HG03039 (cell line): ENCODE measurements at regions not wholly inside any gene's neighbourhood (a gene's known extent, or its start where the extent isn't known, plus 50 kb on each side); places are given as distances from the start of the nearest gene placed in this dataset.

ENCODE experiments used
- ATAC-seq: cut with Tn5 transposase; IDR thresholded peaks from one replicate; pipeline ENCODE4 v1.9.1; 2021; ENCODE audit warnings: mild to moderate bottlenecking, moderate library complexity; ENCODE audit not compliant: unreplicated experiment

GRCh38 chr13:22112956-22113745 lies 442.3 kb downstream of the FGF9 start:
- no peak for ATAC-seq

DNA sequence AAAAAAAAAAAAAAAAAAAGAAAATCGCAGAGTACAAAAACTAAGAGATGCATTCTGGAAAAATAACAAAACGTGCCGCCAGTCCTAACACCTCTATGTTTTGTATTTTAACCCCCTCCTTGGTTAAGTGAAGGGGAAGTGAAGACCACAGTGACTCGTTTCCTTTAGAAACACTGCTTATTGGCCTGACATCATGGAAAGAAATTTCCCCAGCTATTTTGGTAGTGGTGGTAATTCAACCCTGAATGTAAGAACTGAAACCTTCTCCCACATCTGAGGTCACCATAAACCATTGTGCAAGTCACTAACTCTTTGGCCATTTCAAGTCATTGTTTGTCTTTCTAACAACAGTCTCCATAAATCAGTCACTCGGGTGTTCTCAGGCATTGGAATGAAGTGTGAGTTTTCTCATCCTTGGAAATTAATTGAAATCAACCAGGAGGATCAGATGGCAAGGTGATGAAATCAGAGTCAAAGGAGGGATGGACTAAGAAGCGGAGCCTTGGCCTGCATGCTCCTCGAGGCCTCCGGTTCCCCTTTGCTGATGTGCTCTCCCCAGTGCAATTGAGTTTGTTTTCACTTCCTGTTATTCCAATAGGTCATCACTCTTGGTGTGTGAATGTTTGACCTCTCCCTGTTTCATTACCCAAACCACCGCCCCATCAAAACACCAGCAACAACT lies 443.9 kb downstream of the FGF9 start:
- ATAC-seq: peak; percentile 85

- no peak for ATAC-seq
Measured at GRCh38 chr13:22118158-22118557, 447.3 kb downstream of the FGF9 start.

DNA sequence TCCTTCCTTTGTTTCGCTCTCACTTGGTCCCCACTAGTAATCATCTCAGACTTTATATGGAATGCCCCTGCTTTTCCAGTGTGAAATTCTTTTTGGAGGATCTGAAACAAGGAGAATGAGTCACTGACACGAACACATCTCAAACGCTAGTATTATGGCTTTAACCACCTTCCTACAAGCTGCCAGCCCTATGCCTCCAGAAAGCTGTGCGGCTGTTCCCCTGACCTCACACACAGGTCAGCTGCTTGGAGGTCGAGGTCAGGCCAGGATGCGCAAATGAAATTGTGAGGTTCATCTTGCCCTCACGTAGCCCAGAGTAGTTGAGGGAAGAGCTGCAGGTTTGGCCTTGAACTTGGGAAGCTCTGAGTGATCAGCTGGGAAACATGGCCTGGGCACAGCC lies 449.8 kb downstream of the FGF9 start:
- no peak for ATAC-seq

GRCh38 chr13:22121146-22121739 lies 450.4 kb downstream of the FGF9 start:
- ATAC-seq: peak; percentile 43

GRCh38 chr13:22126433-22127021 lies 455.7 kb downstream of the FGF9 start:
- peak; percentile 95 for ATAC-seq

DNA sequence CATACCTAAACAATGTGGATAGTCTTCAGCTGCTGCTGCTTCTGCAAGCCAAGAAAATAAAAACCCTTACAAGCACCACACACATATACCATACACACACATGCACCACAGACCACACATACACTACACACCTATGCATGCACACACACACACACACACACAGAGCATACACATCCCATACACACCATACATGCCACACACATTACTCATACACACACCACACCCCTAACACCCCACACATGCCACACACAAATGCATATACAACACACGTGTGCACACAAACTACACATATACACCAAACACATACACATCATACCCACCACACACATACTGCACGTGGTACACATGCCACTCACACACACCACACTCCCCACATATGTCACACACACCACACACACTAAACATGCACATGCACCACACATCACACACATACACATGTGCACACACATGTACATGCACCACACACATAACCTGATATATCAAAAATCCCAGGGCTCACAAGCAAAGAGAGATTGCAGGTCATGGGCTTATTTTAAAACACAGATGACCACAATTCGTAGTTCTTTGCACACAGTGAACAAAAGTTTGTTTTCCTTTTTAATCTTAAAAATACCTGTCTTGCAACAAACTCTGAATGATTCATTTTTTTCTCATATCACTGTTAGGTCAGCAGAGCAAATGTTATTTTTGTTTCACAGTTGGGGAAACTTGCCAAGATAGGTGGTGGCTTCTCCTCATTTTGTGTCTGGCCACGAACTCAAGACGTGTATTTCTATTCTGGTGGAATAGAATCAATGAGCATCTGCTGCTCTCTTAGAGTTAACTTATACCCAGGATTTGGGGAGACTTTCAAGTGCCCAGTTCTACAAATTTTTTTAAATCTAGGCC lies 456.6 kb downstream of the FGF9 start:
- ATAC-seq: no peak

DNA sequence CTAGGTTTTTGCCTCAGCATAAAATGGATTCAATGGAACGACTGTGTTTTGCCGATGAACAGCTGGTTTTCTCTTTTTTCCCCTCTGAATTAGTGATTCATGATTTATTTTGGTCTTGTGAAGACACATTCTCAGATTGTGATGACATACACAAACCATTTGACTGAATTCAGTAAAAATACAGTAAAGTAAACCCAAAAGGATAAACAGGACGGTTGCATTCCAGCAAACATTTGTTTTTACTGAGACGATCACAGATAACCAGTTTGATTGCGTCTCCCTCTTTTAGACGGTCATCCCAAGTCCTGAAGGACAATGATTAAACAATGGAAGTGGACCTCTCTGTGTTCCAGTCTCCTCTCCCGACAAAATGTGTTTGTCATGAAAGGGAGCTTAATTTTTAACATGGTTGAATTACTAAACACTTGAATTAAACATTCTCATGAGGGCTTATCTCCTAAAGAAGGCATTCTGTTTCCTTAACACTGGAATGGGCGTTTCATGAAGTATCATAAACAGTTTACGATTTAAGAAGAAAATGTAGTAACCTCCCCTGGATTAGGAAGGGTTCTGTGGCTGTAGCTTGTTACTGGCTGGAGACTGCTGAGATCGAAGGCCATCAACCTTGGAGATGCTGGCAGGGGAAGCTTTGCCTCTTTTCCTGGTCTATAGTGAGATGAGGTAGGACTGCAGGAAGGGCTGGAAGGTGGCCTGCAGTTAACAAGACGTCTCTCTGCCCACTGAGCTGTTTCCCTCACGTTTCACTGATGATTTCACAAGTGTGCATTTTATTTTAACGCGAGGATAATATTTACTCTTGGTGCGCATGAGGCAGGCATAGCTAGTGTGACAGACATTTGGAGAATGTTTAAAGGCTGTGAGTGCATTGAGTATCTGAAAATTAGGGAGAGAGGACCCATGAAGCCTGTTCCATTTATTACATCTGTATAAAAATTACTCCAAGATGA lies 457.9 kb downstream of the FGF9 start:
- ATAC-seq: no peak

- no peak for ATAC-seq
Measured at GRCh38 chr13:22130254-22130653, 459.4 kb downstream of the FGF9 start.

GRCh38 chr13:22134261-22134660 lies 463.4 kb downstream of the FGF9 start:
- ATAC-seq: no peak

GRCh38 chr13:22135446-22135845 lies 464.6 kb downstream of the FGF9 start:
- no peak for ATAC-seq

- ATAC-seq: no peak
Measured at GRCh38 chr13:22137361-22138050, 466.6 kb downstream of the FGF9 start.

DNA sequence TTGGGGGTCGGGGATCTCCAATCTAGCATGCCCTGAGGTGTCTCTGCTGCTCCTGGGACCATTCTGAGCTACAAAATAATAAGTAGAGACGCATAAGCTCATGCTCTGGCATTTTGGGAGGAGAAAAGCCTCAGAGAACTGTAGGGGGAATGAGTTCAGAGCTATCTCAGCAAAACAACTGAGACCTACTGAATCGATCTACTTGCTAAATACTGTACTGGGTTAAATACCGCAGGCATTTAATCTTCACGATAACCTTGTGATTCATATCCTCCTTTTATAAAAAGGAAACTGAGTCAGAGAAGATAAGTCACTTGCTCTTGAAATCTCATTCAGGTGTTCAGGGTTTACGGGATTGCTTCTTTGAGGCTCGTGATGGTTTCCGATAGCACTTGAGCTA lies 468.1 kb downstream of the FGF9 start:
- ATAC-seq: no peak

DNA sequence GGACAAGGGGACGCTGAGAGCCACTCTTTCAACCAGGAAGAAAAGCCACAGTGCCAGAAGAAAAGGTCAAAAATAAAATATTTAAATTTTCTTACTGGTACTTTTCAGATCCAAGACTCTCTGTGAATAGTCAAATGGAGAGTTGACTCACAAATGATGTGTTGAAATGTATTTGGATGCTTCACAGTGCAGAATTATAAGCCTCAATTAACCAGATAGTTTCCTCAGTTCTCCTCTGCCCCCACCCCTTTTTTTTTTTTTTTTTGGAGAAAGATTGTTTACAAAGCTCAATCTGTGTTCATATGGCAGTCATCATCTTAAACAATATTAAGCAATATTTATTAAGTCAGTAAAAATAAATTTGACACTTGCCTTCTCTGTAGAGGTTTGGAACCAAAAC lies 470.8 kb downstream of the FGF9 start:
- no peak for ATAC-seq

DNA sequence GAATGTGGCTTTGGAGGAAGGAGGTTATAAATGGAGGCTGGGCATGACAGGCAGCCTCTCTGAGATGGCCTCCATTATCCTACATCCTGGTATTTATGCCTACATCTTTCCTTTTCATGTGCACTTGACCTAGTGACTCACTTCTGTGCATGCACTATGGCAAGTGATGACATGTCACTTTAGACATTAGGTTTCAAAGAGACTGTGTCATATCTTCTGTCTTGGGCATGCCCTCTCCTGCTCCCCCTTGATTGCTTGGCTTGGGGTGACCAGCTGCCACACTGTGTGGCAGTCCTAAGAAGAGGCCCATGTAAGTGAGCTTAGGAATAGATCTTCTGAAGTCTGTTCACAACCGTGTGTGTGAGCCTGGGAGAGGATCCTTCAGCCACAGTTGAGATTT lies 472.8 kb downstream of the FGF9 start:
- no peak for ATAC-seq

DNA sequence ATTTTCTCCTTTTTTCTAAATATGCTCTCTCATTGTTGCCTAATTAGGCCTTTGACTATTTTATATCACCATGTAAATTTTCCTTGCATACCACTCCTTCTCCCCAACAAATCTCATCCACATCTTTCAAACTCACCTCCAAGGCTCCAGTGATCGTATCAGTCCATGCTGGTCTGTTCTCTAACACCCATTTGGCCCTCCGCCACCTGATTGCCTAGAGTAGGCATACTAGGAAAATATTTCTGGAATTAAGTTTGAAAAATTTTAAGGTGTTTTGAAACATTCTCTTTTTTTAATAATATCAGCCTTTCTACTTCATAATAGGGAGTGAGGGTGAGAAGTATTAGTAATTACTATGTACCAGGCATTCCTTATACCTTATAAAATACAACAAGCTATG lies 473.9 kb downstream of the FGF9 start:
- no peak for ATAC-seq

GRCh38 chr13:22148187-22148586 lies 477.3 kb downstream of the FGF9 start:
- no peak for ATAC-seq

DNA sequence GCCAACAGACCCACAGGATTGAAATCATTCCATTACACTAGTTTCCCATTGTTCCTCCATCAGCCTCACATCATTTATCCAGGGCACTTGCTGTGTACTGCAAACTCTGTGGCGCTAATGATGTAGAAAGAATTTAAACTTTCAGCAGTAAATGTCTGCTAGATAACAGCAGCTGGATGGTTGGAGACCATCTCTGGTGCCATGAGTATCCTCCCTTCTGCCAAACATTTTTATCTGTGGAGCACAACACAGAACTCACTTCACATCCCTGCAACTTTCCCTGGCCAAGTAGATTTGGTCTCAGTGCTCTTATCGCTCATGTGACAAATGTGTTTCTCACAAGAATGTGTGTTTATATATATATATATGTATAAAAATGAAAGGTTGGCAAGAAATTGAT lies 481.9 kb downstream of the FGF9 start:
- no peak for ATAC-seq

GRCh38 chr13:22154041-22154440 lies 483.2 kb downstream of the FGF9 start:
- no peak for ATAC-seq
